IPS DF 19.7 (cell line): ENCODE measurements at regions not wholly inside any gene's neighbourhood (a gene's known extent, or its start where the extent isn't known, plus 50 kb on each side); places are given as distances from the start of the nearest gene placed in this dataset.

ENCODE experiments used
- DNase-seq: peaks from one replicate; pipeline ENCODE4 v3.0.0-alpha.2; 2013; ENCODE audit warnings: low read depth, low spot score

DNA sequence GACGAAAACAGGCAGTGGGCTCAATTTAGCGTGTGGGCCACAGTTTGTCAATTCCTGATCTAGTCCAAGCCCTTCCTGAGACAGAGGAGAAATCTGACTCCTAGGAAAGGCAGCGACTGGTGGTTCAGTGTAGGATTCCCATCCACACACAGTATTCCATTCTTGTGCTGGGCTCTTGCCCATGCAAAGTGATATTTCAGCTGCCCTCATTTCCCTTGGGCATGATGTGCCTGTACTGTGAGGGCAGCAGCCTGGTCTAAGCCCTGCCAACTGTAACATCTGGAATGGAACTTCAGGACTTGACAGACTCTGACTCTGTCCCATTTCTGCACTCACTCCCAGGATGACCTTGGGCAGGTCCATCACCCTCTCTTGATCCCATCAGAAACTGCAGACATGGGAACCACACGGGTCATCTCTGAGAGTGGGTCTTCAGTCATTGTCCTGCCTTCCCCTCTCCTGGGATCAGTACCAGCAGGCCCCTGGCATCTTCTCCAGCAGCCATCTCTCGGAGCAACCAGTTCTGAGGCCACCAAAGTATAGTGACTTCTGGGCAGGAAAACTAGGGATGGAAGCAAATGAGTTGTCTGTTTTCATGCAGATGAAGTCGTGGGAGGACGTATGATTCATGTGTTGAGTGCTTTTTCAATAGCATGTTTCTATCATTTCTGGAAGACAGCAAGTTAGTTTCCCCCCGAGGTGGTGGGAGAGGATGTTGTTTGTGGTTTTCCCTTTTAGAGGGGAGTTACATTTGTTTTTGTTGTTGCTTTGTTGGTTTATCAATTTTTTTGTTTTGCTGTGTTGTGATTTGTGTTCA, 54.2 kb upstream of the BCL2L14 start:
- DNase-seq, result no peak

- no peak for DNase-seq
These were observed 53.6 kb upstream of the BCL2L14 start for GRCh38 chr12:12017135-12017581.

- DNase-seq, result no peak
These were observed 52.9 kb upstream of the BCL2L14 start for GRCh38 chr12:12017798-12018197.

GRCh38 chr12:12018454-12018853, 52.3 kb upstream of the BCL2L14 start:
- no peak for DNase-seq

GRCh38 chr12:12019881-12020280, 50.9 kb upstream of the BCL2L14 start:
- no peak for DNase-seq

GRCh38 chr12:12020762-12021161, 50.0 kb upstream of the BCL2L14 start:
- no peak for DNase-seq
